SKM-1 (cell line): ENCODE measurements at regions not wholly inside any gene's neighbourhood (a gene's known extent, or its start where the extent isn't known, plus 50 kb on each side); places are given as distances from the start of the nearest gene placed in this dataset.

Experiments used
- DNase-seq: peaks from one replicate; lab custom pipeline; 2025; ENCODE audit not compliant: unreplicated experiment; lab: John Stamatoyannopoulos, UW

DNA sequence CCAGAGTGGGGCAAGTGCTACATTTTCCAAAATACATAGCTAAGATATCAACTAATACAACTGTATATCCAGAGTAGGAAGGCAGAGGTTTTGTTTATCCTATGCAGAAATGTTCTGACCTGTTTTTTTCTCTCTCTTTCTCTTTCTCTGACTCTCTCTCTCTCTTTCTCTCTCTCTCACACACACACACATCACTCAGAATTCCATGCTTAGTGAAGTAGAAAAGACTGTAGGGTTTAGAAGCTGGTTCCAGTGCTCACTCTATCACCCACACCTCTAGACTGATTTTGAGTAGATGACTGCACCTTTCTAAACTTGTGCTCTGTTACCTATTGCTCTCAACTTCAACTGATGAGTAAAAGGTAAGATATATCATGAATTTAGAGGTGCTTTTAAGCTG is 356.7 kb downstream of the LRIG3 start:
- no peak for DNase-seq

DNA sequence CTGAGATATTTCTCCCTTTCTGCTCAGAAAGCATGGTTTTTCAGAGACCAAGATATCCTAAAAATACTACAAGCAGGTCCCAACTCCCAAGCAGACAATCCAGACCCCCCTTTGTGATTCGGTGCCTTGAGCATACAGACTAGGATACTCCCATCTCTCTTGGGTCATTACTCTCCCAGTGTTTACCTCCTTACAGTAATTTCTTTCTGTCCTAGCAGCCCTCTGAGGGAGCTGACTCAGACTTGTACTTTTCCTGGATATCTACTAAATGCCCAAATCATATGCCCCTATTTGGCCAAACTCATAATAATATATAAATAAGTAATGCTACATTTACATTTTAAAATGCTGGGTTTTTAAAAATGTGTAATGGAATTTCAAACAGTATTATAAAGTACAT is 355.6 kb downstream of the LRIG3 start:
- no peak for DNase-seq

- no peak for DNase-seq
Measured at GRCh38 chr12:58566599-58566998, 353.7 kb downstream of the LRIG3 start.

DNA sequence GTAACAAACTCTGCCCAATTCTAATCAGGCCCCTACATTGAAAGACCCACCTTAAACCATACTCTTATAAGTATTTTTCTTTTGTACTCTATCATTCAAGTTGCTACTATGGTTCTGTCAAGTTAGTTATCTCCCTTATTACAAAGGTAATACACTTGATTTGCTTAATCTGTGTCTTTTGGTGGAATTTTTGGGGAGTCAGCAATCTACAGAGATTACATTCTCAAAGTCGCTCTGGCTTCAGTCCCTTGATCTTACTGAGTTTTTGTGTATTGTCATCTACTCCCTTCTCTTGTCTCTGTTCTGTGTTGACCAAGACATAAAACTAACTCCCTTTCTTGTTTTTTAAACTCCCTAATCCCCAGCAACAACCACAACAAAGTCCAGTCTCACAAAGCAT is 353.1 kb downstream of the LRIG3 start:
- DNase-seq = no peak

- no peak for DNase-seq
Measured at GRCh38 chr12:58570411-58570810, 349.9 kb downstream of the LRIG3 start.

GRCh38 chr12:58575256-58575655 is 345.0 kb downstream of the LRIG3 start:
- peak; percentile 2 for DNase-seq

DNA sequence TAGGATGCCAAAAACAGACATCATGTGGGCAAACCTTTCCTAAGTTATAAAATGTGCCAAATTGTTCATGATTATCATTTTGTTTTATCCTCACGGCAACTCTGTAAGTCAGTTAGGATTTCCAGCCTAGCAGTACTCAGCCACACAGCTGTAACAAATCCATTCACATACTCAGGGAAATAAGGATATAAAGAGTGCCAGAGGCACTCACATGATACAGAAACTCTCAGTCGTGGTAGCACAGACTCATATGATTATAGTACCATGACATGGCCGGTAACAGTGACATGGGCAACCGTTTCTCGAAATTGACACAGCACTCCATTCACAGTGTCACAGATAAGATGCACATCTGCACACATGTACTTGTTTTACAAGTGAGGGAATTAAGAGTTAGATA is 344.2 kb downstream of the LRIG3 start:
- DNase-seq = no peak

DNA sequence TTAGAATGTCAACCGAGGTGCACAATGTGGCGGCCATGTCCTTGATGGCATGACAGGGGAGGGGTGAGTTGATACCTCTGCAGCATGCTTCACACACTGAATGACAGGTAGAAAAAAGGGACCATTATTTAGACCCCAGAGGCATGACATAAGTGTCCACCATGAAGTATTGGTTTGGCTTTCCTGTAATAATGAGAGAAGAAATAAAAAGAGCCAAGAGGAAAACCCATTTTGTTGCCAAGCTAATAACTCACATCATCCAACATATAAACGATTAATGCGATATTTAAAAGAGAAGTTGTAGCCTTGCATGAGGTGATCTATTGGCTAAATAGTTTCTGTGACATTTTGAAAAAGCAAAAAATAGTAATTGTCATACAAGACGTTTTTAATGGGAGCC is 343.4 kb downstream of the LRIG3 start:
- DNase-seq = no peak

- DNase-seq = no peak
Measured at GRCh38 chr12:58580095-58580494, 340.2 kb downstream of the LRIG3 start.

- no peak for DNase-seq
Measured at GRCh38 chr12:58583529-58583928, 336.8 kb downstream of the LRIG3 start.

DNA sequence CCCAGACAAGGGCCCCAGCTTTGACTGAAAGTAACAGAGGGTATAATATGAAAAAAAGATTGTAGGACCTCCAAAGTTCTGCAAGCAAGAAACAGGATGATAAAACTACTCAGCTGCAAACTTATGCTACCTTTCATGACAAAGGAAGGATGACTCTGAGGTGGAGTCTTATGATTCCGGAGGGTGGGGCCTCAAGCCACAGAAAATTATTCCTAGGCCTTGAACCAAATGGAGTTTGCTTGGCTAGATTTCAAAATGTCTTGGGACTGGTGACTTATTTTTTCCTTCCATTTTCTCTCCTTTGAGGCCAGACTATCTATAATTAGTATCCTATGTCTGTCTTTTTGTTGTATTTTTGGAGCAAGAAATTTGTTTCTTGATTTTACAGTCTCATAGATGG is 336.4 kb downstream of the LRIG3 start:
- no peak for DNase-seq

DNA sequence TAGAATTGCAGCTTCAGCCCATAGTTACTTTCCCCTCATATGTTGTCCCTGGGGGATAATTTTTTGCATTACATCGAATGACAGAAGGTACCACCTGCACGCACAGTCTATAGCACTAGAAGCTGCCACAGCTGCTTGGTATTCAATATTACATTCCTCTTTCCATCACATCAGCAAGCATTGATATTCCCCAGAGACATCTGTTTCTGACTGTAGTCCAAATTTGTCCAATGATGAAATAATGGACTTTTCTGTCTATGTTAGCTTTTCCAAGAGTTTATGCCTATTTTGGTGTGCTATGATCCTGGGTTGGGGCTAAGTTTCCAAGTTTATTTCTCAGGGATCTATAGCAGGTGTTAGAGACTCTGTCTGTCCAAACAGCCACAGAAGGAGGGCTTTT is 335.4 kb downstream of the LRIG3 start:
- DNase-seq = no peak

GRCh38 chr12:58586762-58587161 is 333.5 kb downstream of the LRIG3 start:
- DNase-seq = no peak

GRCh38 chr12:58588770-58589169 is 331.5 kb downstream of the LRIG3 start:
- DNase-seq = no peak

DNA sequence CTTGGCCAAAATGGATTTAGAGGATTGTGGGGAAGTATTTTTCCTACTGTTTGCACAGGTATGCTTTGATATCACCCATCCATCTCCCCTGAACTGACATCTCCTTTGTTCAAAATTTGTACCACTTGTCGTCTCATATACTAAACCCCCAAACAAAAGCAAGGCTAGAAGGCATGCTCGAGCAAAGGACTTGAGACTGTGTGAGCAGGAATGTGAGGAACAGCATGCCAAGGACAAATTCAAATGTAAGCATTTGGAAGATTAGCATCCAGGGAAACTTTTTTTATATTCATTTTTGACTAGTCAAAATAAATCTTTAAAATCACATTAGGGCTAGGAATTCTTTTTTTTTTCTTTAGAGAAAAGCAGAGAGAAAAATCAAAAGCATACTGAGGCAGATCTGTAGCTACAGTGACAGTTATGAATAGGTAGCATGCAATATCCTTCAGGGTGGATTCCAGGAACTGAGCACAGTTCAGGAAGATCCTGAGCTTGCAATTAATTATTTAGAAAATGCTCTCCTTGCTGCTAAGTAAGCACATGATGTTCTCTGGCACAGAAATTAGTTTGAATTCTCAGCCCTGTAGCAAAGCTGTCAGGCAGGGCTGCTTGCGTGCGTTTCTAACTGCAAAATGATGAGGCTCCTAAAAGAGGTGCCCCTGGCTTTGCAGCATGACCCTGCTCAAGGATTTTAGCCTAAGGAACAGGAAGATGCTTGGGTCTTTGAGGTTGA is 327.7 kb downstream of the LRIG3 start:
- no peak for DNase-seq

GRCh38 chr12:58593557-58594304 is 326.6 kb downstream of the LRIG3 start:
- DNase-seq = no peak

- no peak for DNase-seq
Measured at GRCh38 chr12:58596381-58596780, 323.9 kb downstream of the LRIG3 start.

DNA sequence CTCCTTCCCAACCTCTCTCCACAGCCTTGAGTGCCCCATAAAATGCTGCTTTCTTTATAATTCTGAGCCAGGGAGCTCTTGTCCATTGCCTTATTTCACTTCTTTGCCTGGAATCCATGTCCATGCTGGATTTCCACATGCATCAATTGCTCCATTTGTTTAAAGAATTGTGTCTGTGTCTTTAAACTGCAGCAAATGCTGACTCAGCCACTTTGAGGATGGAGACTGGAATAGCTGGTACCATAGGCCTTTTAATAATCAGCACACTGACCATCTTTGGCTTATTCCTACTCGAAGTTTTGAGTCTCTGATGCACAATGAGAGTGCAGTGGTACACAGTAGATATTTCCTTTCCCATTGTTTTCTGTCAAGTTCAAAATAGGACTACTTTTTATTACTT is 318.8 kb downstream of the LRIG3 start:
- no peak for DNase-seq

DNA sequence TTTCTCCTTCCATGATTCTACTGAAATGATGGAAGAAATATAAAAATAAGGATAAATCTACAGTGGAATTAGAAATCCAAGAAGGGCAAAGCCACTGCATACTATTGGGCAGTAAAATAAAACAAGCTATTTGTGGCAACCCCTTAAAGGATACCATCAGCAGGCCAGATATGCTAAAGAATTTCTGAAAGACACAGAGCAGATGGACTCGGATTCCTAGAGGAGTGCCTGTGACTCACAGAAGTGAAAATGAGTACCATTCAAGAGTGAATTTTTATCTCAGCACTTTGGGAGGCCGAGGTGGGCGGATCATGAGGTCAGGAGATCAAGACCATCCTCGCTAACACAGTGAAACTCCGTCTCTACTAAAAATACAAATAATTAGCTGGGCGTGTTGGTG is 318.1 kb downstream of the LRIG3 start:
- DNase-seq = no peak

DNA sequence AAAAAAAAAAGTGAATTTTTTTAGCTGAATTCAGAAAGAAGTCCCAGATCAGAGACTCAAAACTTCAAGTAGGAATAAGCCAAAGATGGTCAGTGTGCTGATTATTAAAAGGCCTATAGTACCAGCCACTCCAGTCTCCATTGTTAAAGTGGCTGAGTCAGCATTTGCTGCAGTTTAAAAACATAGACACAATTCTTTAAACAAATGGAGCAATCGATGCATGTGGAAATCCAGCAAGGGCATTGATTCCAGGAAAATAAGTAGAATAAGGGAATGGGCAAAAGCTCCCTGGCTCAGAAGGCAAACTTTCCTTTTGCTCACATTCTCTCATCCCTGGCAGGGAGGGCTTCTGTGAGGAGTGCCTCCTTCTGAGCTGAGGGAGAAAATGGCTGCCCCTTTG is 317.6 kb downstream of the LRIG3 start:
- DNase-seq = no peak

DNA sequence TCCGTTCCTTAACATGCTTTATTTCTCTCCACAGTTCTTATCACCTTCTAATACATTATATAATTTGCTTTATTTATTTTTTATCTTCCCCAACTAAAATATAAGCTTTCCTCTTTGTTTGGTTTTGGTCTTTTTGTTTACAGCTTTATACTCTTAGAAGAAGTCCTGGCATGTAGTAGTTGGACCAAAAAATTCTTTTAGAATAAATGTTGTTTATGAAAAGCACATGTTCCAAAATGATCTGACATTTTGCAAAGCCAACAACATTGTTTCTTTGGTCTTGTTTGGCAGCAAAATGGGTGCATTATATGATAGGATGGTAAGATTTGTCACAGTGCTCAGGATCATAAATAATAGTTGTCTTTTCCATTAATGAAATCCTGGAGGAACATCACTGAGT is 312.5 kb downstream of the LRIG3 start:
- DNase-seq = no peak

GRCh38 chr12:58608711-58609110 is 311.6 kb downstream of the LRIG3 start:
- DNase-seq = no peak

- no peak for DNase-seq
Measured at GRCh38 chr12:58615047-58615446, 305.3 kb downstream of the LRIG3 start.
